ENCODE measurements at regions not wholly inside any gene's neighbourhood (a gene's known extent, or its start where the extent isn't known, plus 50 kb on each side); places are given as distances from the start of the nearest gene placed in this dataset.

GRCh38 chr1:30379684-30380624 is 343.4 kb downstream of the MATN1 start:
- DNase-seq (ENCODE audit: low read depth, low spot score) = peak; percentile 82

- DNase-seq (ENCODE audit: low read depth, low spot score) = peak; percentile 48
These were observed 344.3 kb downstream of the MATN1 start for GRCh38 chr1:30378991-30379581.

- DNase-seq (ENCODE audit: low read depth, low spot score) = no peak
These were observed 345.3 kb downstream of the MATN1 start for GRCh38 chr1:30378003-30378596.

GRCh38 chr1:30377230-30378002 is 346.0 kb downstream of the MATN1 start:
- no peak for DNase-seq (ENCODE audit: low read depth, low spot score)

- no peak for DNase-seq (ENCODE audit: low read depth, low spot score)
These were observed 347.2 kb downstream of the MATN1 start for GRCh38 chr1:30376054-30376697.

- no peak for DNase-seq (ENCODE audit: low read depth, low spot score)
These were observed 348.2 kb downstream of the MATN1 start for GRCh38 chr1:30375156-30375555.

GRCh38 chr1:30374400-30375070 is 348.9 kb downstream of the MATN1 start:
- no peak for DNase-seq (ENCODE audit: low read depth, low spot score)

- no peak for DNase-seq (ENCODE audit: low read depth, low spot score)
These were observed 349.6 kb downstream of the MATN1 start for GRCh38 chr1:30373471-30374399.

- DNase-seq (ENCODE audit: low read depth, low spot score) = no peak
These were observed 350.5 kb downstream of the MATN1 start for GRCh38 chr1:30372792-30373433.

- no peak for DNase-seq (ENCODE audit: low read depth, low spot score)
These were observed 351.2 kb downstream of the MATN1 start for GRCh38 chr1:30371888-30372791.

- no peak for DNase-seq (ENCODE audit: low read depth, low spot score)
These were observed 352.1 kb downstream of the MATN1 start for GRCh38 chr1:30371179-30371788.

GRCh38 chr1:30368651-30369240 is 354.6 kb downstream of the MATN1 start:
- DNase-seq (ENCODE audit: low read depth, low spot score) = no peak

- no peak for DNase-seq (ENCODE audit: low read depth, low spot score)
These were observed 356.5 kb downstream of the MATN1 start for GRCh38 chr1:30366911-30367310.

GRCh38 chr1:30366199-30366598 is 357.2 kb downstream of the MATN1 start:
- no peak for DNase-seq (ENCODE audit: low read depth, low spot score)

- DNase-seq (ENCODE audit: low read depth, low spot score) = no peak
These were observed 357.8 kb downstream of the MATN1 start for GRCh38 chr1:30365596-30365995.

GRCh38 chr1:30363031-30363430 is 360.4 kb downstream of the MATN1 start:
- no peak for DNase-seq (ENCODE audit: low read depth, low spot score)

GRCh38 chr1:30362603-30362990 is 360.8 kb downstream of the MATN1 start:
- DNase-seq (ENCODE audit: low read depth, low spot score) = no peak

Data from astrocyte of the hippocampus (primary cell).